GM23248 (cell line): ENCODE measurements at regions not wholly inside any gene's neighbourhood (a gene's known extent, or its start where the extent isn't known, plus 50 kb on each side); places are given as distances from the start of the nearest gene placed in this dataset.

Experiments used
- EZH2 ChIP-seq: fragments of 200-600 bp; sonication (generic); IDR thresholded peaks from 2 replicates; pipeline ENCODE4 v1.6.1; 2018; ENCODE audit warnings: antibody characterized with exemption, mild to moderate bottlenecking; ENCODE audit not compliant: insufficient read depth, poor library complexity, severe bottlenecking
- EZH2phosphoT487 ChIP-seq: fragments of 200-600 bp; sonication (generic); IDR thresholded peaks from 2 replicates; pipeline ENCODE4 v1.6.1; 2018; ENCODE audit warnings: antibody characterized with exemption, moderate library complexity, mild to moderate bottlenecking, low read depth; ENCODE audit not compliant: insufficient read depth

DNA sequence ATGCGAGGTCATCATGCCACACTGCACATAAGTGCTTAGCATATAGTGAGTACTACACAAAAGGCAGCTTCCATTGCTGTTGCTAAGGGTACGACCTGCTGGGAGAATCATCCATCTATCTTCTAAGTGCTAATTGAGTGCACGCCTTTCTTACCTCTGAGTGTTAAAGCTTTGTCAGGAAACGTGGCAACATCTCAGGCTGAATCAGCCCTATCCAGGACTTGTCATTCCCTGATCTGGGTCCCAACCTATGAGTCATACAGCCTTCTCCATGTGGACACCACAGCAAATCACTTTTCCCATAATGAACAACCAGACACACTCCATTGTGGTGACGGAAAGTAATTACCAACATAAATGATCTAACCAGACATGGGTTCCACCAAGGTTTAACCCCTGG, 201.1 kb upstream of the MAF start:
- TF ChIP-seq EZH2 (no peak), EZH2phosphoT487 (no peak)
